Common myeloid progenitor, CD34-positive (primary cell): ENCODE measurements at regions not wholly inside any gene's neighbourhood (a gene's known extent, or its start where the extent isn't known, plus 50 kb on each side); places are given as distances from the start of the nearest gene placed in this dataset.

Source experiments
- CTCF ChIA-PET: fragments of 350-600 bp; sonication (Branson Sonifier 250); formaldehyde crosslinking; loops from one replicate; lab custom pipeline; 2021; ENCODE audit warnings: antibody characterized with exemption; lab: Charles Lee
- POLR2A ChIA-PET: fragments of 350-600 bp; sonication (Branson Sonifier 250); formaldehyde crosslinking; loops from one replicate; lab custom pipeline; 2021; ENCODE audit warnings: antibody characterized with exemption; lab: Charles Lee
- DNase-seq, 3 donors: peaks; one replicate each; pipeline versions ENCODE4 v3.0.0 to v3.0.0-alpha.2; 2013
- H3K27ac ChIP-seq, 2 experiments: 1 replicate in 1 of 2; 2 replicates in 1 of 2; pipeline ENCODE4 v1.7.0; 2013; ENCODE audit warnings: inconsistent platforms in 2 of 2, low read length in 2 of 2, mild to moderate bottlenecking in 2 of 2, low read depth in 1 of 2, moderate library complexity in 1 of 2; ENCODE audit not compliant: severe bottlenecking in 2 of 2, insufficient read depth in 1 of 2, poor library complexity in 1 of 2
- H3K27me3 ChIP-seq, 5 experiments: replicated peaks in 2 of 5; 1 replicate in 3 of 5; 2 replicates in 2 of 5; pipeline versions ENCODE4 v1.6.1 to v1.7.0; 2013; ENCODE audit warnings: low read length in 4 of 5, mild to moderate bottlenecking in 2 of 5, moderate library complexity in 2 of 5, inconsistent platforms in 1 of 5; ENCODE audit not compliant: insufficient read depth in 5 of 5, control insufficient read depth in 4 of 5
- H3K36me3 ChIP-seq, 4 experiments: 1 replicate in 2 of 4; 2 replicates in 2 of 4; pipeline versions ENCODE4 v1.6.1 to v1.7.0; 2013; ENCODE audit warnings: low read length in 3 of 4, control low read depth in 1 of 4, mild to moderate bottlenecking in 1 of 4; ENCODE audit not compliant: control insufficient read depth in 4 of 4, insufficient read depth in 4 of 4
- H3K4me1 ChIP-seq, 4 experiments: 1 replicate in 3 of 4; 2 replicates in 1 of 4; pipeline versions ENCODE4 v1.6.1 to v1.7.1; 2013; ENCODE audit warnings: low read length in 3 of 4, mild to moderate bottlenecking in 3 of 4, control low read depth in 1 of 4, inconsistent platforms in 1 of 4, moderate library complexity in 1 of 4; ENCODE audit not compliant: control insufficient read depth in 4 of 4, insufficient read depth in 4 of 4; ENCODE audit errors: control extremely low read depth in 1 of 4
- H3K4me3 ChIP-seq, 7 experiments: 1 replicate in 4 of 7; 2 replicates in 3 of 7; pipeline versions ENCODE4 v1.5.1 to v1.7.0; 2013; ENCODE audit warnings: mild to moderate bottlenecking in 7 of 7, low read length in 6 of 7, moderate library complexity in 6 of 7, inconsistent platforms in 2 of 7, low read depth in 2 of 7, control low read depth in 1 of 7; ENCODE audit not compliant: insufficient read depth in 4 of 7, control insufficient read depth in 1 of 7; ENCODE audit errors: extremely low read depth in 1 of 7
- H3K9me3 ChIP-seq, 5 experiments: 1 replicate in 4 of 5; 2 replicates in 1 of 5; pipeline versions ENCODE4 v1.6.1 to v1.7.1; 2013; ENCODE audit warnings: low read length in 4 of 5, mild to moderate bottlenecking in 2 of 5, inconsistent platforms in 1 of 5, low read depth in 1 of 5, moderate library complexity in 1 of 5; ENCODE audit not compliant: control insufficient read depth in 4 of 5, insufficient read depth in 2 of 5; ENCODE audit errors: control extremely low read depth in 1 of 5
- WGBS: methylation state at CpG from one replicate; pipeline ENCODE4 v1.1.5; 2013; ENCODE audit not compliant: insufficient coverage; 5-methylcytosine and 5-hydroxymethylcytosine counted together

GRCh38 chr5:9698125-9698826 is 68.1 kb upstream of the TAS2R1 start:
- Histone ChIP-seq H3K27me3 (no peaks in the 10 kb centered on the region), H3K36me3 (no peaks in the 10 kb centered on the region), H3K27ac (no peak overlapping the region), H3K4me1 (no peaks in the 10 kb centered on the region), H3K4me3 (no peak overlapping the region), H3K9me3 (no peaks in the 10 kb centered on the region)
- ChIA-PET CTCF (no interaction called here), POLR2A (interaction anchor here (0.6 kb wide), 1 partner anchor 322 kb away, joined by 3 read pairs; no protein-coding TSS in a partner anchor)
- 83% methylated on average over 4 of the region's 9 CpGs for WGBS
- DNase-seq, result no peak

- DNase-seq, result no peak
- Histone ChIP-seq H3K4me1 (no peaks in the 10 kb centered on the region), H3K9me3 (no peaks in the 10 kb centered on the region), H3K27me3 (no peaks in the 10 kb centered on the region), H3K27ac (no peak overlapping the region), H3K36me3 (no peaks in the 10 kb centered on the region), H3K4me3 (no peak overlapping the region)
- 84% methylated on average over 3 of the region's 3 CpGs for WGBS
- ChIA-PET CTCF (no interaction called here), POLR2A (no interaction called here)
Measured at GRCh38 chr5:9692576-9692975, 62.4 kb upstream of the TAS2R1 start.

DNA sequence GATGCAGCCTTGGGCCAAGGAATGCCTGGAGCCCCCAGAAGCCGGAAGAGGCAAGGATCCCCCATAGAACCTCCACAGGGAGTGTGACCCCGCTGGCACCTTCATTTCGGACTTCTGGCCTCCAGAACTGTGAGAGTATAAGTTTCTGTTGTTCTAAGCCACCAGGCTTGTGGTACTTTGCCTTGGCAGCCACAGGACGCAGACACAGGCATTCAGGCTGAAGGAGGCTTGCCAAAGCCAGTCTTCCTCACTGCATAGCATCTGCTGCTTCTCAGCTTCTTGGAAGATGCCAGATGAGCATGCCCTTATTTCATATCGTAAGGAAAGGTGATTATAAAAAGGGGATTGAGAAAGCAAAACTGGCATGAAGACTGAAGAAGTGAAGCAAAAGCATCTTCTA is 61.1 kb upstream of the TAS2R1 start:
- Histone ChIP-seq H3K4me3 (no peak overlapping the region), H3K36me3 (no peaks in the 10 kb centered on the region), H3K4me1 (no peaks in the 10 kb centered on the region), H3K27me3 (no peaks in the 10 kb centered on the region), H3K27ac (no peak overlapping the region), H3K9me3 (no peaks in the 10 kb centered on the region)
- ChIA-PET CTCF (no interaction called here), POLR2A (no interaction called here)
- 84% methylated on average over 5 of the region's 5 CpGs for WGBS
- no peak for DNase-seq

GRCh38 chr5:9690751-9691150 is 60.6 kb upstream of the TAS2R1 start:
- Histone ChIP-seq H3K9me3 (no peaks in the 10 kb centered on the region), H3K27ac (no peak overlapping the region), H3K4me1 (no peaks in the 10 kb centered on the region), H3K36me3 (no peaks in the 10 kb centered on the region), H3K27me3 (no peaks in the 10 kb centered on the region), H3K4me3 (no peak overlapping the region)
- WGBS, result 86% methylated on average over 8 of the region's 8 CpGs
- ChIA-PET CTCF (no interaction called here), POLR2A (no interaction called here)
- no peak for DNase-seq

DNA sequence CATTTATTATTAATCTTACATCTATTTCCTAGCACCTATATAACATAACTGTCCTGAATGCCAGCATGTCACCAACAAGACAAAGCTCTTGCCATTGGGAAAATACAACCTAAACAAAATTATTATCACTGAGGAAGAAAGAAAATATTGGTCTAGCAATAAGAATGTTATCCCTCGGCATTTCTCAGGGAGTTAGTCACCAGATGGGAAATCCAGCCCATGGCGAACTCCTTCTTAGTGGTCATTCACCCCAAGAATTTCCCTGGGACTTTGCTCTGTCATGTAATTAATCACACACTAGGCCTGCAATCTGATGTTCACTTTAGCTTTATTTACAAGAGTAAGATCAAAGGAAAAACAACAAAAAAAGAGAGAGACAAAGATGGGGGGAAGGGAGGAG is 56.1 kb upstream of the TAS2R1 start:
- no peaks in the 10 kb centered on the region for H3K9me3 ChIP-seq
- no peak for DNase-seq
- no peaks in the 10 kb centered on the region for H3K27me3 ChIP-seq
- CTCF ChIA-PET, result no interaction called here
- no peak overlapping the region for H3K4me3 ChIP-seq
- POLR2A ChIA-PET, result no interaction called here
- WGBS, result 80% methylated on average over 1 of the region's 2 CpGs
- no peak overlapping the region for H3K27ac ChIP-seq
- H3K4me1 ChIP-seq, result no peaks in the 10 kb centered on the region
- H3K36me3 ChIP-seq, result no peaks in the 10 kb centered on the region

- POLR2A ChIA-PET, result no interaction called here
- Histone ChIP-seq H3K9me3 (no peaks in the 10 kb centered on the region), H3K27me3 (no peaks in the 10 kb centered on the region), H3K36me3 (no peaks in the 10 kb centered on the region), H3K4me3 (no peak overlapping the region), H3K27ac (no peak overlapping the region), H3K4me1 (no peaks in the 10 kb centered on the region)
- WGBS, result 83% methylated on average over 1 of the region's 1 CpG
- no peak for DNase-seq
- CTCF ChIA-PET, result no interaction called here
Measured at GRCh38 chr5:9681706-9682105, 51.6 kb upstream of the TAS2R1 start.
